HS-27A (cell line): ENCODE measurements at regions not wholly inside any gene's neighbourhood (a gene's known extent, or its start where the extent isn't known, plus 50 kb on each side); places are given as distances from the start of the nearest gene placed in this dataset.

Experiments used
- DNase-seq: peaks from one replicate; pipeline ENCODE4 v3.0.0-alpha.2; 2012; ENCODE audit warnings: low read depth, missing footprints

DNA sequence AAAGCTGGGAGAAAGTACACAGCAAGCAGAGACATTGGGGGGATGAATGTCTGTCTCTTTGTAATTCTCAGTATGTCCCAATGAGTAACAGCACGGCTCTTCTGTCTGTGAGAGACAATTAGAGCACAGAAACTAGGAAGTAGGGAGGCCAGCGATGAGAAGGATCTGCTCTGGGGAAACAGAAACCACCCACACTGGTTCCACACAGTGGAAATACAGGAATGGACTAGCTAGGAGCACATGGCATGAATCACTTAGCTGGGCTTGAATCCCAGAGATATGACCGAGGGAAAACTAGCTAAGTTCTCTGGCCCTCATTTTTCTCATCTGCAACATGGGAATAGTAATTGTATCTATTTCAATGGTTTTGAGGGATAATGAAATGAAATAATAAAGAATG, 895.9 kb downstream of the TLE4 start:
- DNase-seq, result no peak

DNA sequence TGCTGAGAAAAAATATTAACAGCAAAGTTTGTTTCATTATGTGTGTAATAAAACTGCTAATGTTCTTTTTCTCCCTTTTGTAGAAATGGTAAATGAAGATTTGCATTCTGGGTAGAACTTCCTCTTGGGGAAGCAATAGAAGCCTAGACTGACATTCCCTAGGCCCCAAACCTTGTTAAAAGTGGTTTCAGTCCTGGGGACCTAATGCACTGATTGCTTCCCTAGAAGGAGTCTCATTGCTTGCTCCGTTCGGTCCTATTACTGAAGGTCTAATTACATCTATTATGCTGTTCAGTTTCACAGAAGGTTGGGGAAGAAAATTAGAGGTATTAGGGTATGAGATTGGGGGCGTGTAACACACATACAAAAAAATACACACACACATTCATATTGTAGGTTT, 893.8 kb downstream of the TLE4 start:
- DNase-seq, result no peak

DNA sequence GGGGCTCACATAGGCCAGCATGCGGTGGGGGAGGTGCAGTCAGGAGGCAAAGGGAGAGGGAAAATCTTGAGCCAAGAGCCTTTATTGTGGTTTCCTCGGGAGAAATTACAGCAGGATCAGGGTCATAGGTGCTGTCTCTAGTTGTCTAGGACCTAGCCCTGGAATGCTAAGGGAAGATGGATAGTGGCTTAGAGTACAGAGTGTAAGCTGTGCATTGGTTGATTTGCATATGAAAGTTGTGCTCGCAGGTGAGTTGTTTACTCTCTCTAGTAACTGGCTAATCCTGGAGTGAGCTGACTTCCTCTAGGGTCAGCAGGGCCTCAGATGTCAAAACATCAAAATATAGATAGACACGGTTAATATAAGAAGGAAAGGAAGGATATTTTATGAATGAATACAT, 877.7 kb downstream of the TLE4 start:
- DNase-seq, result no peak

DNA sequence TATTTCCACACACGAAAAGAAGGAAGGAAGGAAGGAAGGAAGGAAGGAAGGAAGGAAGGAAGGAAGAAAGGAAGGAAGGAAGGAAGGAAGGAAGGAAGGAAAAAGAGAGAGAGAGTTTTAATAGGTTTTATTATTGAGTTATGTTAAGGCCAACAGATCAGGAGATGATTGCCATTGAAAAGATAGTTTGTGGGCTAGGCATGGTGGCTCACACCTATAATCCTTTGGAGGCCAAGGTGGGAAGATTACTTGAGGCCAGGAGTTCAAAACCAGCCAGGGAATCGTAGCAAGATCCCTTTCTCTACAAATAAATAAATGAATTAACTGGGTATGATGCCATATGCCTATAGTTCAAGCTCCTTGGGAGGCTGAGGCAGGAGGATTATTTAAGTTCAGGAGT, 877.2 kb downstream of the TLE4 start:
- DNase-seq, result no peak

DNA sequence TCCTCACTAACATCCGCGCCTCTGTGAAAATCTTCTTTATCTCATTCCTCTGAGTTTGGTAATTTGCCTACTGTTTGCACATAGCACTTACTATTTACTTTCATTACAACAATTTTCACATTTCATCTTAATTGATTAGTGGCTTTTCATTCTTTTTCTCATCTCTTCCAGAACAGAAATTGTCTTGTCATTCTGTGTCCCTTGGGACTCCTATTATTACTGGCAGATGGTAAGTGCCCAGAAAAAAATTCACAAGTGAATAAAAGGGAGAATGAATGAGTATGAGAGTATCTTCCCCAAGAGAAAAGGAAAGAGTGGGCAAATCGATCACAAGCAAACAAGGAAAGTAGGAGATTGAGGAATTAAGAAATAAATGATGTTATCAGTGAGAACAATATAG, 876.1 kb downstream of the TLE4 start:
- DNase-seq, result no peak

DNA sequence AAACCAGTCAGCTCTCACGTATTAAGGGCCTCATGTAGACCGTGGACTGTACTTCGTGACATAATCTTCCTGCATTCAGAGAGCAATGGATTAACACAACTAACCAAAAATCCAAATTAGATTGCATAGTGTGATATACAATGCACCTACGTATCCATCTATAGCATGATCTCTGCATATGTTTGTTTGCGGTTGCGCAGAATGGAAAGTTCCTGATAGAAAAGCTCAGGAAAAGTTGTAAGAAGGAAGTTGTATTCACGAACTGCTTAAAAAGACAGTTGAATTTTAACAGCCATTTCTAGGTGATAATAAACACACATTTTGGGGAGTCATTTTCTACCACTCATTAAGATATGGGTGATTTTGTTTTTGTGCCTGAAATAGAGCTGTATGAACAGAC, 869.0 kb downstream of the TLE4 start:
- DNase-seq, result no peak

DNA sequence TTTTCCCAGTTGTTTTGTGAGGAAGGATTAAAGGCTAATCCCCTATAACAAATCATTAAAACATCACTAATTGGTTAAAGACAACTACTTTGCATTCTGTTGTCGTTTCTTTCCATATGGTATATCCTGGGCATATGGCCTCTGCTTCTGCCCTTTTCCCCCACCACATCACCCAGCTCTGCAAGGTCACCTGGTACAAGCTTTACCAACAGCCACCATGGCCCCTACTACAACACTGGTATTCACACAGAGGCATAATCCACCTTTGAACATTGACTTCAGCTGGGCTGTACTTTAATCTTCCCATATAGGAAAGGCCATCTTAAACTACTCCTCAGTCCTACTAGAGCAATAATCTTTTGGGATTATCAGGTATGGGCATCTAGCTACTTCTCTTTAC, 866.1 kb downstream of the TLE4 start:
- DNase-seq, result no peak

DNA sequence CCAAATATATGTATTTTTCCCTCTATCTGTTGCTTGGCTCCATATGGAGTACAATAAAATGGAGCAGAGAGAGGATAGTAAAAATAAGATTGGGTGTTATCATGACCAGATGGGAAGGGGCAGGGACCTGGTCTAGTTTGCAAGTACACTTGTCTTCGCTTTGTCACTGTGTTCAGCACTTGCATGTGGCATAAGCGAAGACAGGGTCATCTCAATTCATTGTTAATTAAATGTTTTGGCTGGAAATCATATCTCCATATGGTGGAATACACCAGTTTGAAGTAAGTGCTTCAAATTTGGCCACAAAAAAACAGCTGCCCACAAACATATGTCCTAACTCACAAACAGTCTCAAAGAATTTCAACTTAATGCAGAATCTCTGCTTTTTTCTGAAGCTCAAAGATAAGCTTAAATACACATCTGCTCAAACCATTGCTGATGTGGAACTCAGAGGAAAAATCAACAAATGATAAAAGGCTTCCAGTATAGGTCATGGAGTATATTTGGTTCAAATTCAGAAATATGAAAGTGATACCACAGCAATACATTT, 865.4 kb downstream of the TLE4 start:
- DNase-seq, result no peak

DNA sequence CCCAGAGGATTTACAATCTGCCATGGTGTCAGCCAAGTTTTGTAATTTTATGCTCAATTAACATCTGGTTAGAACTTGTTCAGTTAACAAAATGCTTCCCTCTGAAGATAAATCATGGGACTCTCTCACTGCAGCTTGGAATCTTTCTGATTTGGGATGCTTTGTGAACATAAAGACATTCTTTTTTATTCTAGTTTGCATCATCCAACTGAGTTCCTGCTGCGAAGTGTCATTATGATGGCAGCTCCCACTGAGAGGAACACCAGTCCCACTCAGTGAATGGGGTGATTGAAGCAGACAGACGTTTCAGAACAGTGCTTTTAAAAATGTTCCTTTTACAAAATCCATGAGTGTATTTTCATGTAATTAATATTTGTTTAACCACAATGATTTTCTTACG, 863.8 kb downstream of the TLE4 start:
- DNase-seq, result no peak

DNA sequence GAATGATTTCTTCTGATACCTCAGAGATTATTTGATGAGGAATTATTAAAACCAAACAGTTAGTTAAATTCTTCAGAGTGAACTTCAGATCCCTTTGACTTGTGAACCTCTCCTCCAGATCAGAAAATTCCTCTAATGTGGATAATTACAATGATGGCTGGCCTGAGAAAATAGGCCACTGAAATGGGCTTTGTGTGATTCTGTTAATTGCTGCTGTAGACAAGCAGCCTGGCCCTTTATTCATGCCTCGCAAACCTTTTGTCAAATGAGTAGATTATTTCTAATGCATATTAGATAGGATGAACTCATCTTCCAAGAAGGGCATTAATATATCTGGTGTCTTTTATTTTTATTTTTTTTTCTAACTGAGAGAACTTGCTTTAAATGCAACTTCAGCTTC, 855.2 kb downstream of the TLE4 start:
- DNase-seq, result no peak

DNA sequence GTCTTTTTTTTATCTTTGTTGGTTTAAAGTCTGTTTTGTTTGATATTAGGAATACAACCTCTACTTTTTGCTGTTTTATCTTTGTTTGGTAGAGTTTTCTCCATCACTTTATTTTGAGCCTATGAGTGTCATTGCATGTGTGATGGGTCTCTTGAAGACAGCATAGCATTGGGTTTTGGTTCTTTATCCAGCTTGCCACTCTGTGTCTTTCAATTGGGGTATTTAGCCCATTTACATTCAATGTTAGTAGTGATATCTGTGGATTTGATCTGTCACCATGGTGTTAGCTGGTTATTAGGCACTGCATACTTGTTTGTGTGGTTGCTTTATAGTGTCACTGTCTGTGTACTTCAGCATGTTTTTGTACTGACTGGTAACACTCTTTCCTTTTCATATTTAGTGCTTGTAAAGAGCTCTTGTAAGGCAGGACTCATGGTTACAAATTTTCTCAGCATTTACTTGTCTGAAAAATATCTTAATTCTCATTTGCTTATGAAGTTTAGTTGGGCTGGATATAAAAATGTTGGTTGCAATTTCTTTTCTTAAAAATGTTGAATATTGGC, 845.5 kb downstream of the TLE4 start:
- DNase-seq, result no peak

DNA sequence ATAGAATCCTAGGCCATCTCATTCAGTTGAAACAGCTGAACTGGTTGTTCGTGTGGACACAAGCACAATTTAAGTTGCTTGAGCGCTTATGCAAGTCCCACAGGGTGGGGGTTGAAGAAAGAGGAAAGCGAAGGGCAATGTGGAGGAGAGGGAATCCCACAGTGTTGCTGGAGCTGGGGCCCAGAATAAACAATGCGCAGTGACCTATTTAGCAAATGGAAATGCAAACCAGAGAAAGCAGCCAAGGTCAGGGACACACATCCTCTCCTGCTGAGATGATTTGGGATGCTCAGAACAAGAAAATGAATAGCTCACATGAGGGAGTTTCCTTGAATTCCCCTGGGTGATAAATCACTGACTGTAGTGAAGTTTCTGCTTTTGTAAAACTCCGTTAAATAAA, 838.3 kb downstream of the TLE4 start:
- no peak for DNase-seq

DNA sequence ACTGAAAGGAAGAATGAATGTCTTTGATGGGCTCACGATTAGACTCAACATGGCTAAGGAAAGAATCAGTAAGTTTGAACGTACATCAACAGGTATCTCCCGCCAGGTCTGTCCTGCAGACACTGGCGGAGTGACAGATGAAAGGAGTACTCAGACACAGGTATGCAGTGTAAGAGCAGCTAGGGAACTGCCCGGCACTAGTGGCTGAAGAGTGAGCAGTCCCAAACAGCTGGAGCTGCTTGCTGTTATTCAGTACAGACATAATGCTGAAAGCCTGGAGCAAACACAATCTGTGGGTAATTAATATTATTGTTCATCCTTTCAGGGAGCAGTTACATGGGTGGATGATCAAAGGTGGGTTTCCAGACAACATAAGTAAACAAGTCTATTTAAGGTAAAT, 835.5 kb downstream of the TLE4 start:
- DNase-seq, result no peak

DNA sequence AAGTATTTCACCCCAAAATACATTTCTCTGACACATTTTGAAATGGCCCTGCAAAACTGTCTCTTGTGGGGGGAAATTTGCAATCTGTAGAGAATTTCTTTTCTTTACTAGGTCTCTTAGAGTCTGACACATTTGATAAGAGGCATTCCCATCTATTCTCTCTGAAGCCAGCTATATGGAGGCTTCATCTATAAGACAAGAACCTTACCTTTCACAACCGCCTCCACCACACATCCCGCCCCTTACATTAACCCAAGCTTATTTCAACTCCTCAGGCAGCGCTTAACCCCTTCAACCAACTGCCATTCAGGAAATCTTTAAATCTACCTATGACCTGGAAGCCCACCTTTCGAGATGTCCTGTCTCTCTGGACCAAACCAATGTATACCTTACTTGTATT, 829.5 kb downstream of the TLE4 start:
- DNase-seq, result no peak

DNA sequence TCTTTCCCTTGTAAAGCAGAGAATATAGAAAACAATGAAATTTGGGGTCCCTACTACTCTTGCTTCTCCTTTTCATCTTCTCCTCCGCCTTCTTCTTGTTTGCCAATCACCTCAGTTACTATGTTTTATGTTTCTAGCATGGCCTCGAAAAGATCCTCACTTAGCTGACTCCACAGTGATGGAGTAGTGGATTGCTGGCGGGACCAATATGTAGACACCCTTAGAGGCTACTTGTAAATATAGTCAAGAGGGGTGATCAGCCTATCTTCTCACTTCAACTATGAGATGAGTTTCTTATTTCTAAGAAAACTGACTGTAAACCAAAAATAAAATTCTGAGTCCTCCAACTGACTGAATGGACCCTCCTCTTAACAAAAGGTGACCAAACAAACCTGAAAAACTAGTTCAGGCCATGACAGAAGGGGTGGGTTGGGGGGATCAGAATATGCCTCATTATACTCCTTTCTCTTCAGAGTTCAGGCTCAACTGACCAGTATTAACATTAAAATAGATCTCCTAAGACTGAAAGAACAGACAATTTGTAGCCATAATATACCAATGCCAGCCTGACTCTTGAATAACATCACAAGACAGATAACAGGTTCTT, 829.0 kb downstream of the TLE4 start:
- no peak for DNase-seq

DNA sequence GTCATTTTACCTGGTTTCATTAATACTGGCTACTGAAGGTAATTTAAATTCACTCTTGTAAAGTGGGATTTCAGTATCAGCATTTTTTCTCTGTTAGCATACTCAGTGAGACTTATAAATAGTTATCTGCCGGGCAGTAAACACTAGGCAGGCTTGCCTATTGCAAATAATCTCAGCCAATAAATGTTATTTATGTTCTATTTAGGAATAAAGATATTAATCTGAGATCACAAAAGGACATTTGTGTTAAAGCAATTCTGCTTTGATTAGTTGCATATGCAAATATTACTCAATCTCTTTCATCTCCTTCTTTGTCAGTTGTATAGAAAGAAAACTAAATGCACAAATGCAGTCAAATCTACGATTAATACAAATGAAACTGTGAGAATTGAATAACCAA, 827.8 kb downstream of the TLE4 start:
- no peak for DNase-seq

DNA sequence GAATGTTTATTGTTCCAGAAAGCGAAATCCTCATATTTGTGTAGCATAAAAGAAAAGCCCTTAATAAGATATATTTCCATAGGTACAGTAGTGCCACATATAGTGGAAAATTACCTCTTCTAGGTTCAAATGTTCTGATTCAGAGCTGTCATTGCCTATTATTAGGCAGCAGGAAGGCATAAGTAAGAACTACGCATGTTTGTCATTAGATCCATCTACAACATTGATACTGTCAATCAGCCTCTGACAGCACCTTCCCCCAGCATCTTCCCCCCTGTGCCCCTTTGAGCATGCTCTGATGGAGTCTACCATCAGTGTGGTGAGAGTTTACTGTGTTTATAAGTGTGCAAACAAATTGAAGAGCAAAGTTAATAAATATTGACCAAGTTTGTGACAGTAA, 816.1 kb downstream of the TLE4 start:
- DNase-seq, result no peak

DNA sequence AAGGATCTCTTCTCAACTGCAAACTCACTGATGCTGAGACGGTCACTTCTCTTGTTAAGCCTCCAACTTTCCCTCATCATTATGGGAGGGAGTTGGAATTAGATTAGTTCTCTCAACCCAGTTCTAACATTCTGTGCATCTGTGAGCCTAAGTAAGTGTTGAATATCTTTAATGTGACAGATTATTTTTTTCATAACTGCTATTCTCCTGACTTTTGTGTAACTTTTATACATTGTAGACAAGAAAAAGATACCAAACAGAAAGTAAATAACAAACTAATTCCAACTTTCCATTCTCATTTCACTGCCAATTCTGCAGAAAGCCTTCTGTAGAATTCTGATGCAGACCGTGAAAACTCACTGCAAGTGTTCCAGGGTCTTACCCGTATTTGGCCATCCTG, 813.5 kb downstream of the TLE4 start:
- DNase-seq, result no peak

DNA sequence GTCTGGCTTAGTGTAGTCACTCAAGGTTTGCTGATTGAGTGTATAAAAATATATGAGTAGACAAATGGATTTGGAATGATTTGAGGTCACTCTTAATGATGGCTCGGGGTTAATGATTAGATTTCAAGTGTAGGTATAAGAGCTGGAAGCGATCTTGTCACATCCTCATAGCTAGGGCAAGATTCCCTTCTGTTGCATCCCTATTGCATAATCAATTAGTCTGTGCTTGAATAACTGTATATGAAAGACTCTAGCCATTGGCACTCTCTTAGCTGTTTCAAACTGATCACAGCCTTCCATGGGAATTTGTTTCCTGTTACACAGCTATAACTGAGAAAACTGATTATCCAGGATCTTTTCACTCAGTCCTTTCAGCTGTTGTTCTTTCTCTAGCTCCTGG, 811.6 kb downstream of the TLE4 start:
- DNase-seq, result no peak

DNA sequence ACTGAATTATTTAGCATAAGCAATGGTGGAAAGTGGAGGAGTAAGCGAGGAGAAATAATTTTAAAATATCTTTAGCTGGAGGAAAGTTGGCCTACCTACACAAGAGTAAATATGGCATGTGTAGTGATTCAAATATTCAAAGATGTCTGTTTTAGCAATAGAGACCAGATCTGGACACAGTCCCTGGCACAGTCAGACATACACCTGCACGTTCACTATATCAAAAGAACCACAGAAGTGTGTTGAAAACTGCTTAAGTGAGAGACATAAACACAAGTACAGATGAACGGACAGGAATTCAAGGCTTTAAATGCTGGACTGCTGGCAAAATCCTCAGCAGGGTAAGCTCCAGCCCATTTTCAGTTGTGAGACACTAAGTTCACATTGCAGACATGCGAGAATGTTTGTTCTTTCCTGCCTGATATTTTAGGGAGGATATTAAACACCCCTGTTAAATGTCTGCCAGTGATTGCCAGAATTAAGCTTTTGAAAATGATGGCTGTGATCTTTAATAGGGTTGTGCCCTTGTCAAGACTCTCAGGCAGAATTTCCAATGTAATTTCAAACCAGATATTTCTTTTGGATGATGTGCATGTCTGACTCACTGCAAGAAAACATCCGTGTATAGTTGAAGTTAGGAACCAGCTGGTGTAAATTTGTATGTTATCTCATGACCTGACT, 810.6 kb downstream of the TLE4 start:
- DNase-seq, result no peak

DNA sequence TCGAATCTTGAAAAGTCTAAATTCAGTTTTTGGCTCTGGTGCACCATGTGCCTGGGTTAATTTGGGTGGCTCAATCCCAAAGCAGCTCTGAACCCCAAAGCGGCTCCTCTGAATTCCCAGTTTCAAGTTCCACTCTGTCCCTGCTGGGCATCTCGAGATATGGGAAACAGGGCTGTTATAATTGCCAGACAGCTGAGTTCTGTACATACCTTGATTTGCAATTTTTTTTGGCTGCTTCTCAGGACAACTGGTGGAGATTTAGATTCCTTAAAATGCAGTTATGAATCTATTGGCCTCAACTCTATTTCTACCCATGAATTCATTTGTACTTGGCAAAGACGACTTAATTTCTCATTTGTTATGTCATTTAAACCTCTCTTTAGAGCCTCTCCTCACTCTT, 808.5 kb downstream of the TLE4 start:
- DNase-seq, result no peak

DNA sequence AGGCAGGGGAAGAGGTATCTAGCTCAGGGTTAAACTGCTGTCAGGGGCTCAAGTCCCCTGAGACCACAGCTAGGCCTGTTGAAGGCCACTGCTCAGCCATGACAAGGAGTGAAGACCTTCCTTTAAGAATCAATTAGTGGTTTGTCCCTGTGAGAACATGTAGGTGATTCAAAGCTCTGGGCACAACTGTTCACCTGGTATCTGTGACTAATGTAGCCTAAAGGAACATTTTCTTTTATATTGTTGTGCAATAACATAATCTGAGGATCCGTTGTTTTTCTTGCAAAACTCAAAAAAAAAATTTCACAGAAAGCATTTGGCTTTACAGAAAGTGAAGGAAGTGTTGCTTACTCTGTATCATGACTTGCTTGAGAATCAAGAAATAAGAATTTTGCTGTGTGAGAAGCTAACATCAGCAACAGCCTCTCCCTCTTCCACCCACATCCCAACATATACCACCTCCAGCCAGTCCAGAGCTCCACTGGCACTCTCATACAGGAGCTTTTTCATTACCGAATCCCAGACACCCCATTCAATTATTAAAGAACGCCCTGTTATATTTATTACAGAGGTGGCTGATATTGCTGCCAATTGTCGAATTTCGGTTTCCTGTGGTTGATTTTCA, 807.0 kb downstream of the TLE4 start:
- DNase-seq, result no peak

DNA sequence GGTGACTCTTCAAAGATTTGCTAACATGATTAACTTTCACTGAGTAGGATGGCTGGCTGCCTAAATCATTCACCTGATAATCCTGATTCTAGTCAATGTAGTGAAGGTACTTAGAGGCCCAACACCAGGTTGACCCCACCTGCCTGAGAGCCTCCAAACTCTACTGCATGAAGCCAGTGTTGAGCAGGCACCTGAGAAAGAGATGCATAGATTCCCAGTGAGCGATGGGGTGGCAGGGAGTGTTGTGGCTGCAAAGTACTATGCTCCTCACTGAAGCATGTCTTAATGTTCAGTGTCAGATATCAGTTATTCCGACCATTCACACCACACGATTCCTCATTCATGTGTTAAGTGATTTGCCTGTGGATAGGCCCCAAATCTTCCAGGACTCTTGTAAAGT, 804.4 kb downstream of the TLE4 start:
- DNase-seq, result no peak
